ENCODE measurements at regions not wholly inside any gene's neighbourhood (a gene's known extent, or its start where the extent isn't known, plus 50 kb on each side); places are given as distances from the start of the nearest gene placed in this dataset.

DNA sequence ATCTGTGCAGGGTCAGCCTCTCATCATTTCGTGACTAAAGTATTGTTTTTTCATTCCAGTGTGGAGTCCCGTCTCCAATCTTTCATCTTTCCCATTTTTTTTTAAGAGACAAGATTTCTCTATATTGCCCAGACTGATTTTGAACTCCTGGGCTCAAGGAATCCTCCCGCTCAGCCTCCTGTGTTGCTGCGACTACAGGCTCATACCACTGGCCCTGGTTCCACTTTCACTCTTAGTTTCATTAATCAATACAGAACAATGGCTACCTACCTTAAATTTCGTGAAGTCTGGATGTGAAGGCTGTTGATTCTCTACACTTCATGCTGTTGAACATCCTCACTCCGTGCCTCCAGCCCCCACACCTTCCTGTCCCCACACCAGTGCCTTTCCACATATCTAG lies 97.7 kb upstream of the GREM2 start:
- no peak for DNase-seq (ENCODE audit: low read depth)
- TF ChIP-seq, protein P1, sequence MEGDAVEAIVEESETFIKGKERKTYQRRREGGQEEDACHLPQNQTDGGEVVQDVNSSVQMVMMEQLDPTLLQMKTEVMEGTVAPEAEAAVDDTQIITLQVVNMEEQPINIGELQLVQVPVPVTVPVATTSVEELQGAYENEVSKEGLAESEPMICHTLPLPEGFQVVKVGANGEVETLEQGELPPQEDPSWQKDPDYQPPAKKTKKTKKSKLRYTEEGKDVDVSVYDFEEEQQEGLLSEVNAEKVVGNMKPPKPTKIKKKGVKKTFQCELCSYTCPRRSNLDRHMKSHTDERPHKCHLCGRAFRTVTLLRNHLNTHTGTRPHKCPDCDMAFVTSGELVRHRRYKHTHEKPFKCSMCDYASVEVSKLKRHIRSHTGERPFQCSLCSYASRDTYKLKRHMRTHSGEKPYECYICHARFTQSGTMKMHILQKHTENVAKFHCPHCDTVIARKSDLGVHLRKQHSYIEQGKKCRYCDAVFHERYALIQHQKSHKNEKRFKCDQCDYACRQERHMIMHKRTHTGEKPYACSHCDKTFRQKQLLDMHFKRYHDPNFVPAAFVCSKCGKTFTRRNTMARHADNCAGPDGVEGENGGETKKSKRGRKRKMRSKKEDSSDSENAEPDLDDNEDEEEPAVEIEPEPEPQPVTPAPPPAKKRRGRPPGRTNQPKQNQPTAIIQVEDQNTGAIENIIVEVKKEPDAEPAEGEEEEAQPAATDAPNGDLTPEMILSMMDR (IDR thresholded peaks at IDR 0.05; ENCODE audit: insufficient read depth, low read depth, low read length, missing control alignments), result no peak
- H3K4me3 ChIP-seq (ENCODE audit: low read length), result no peak overlapping the region

DNA sequence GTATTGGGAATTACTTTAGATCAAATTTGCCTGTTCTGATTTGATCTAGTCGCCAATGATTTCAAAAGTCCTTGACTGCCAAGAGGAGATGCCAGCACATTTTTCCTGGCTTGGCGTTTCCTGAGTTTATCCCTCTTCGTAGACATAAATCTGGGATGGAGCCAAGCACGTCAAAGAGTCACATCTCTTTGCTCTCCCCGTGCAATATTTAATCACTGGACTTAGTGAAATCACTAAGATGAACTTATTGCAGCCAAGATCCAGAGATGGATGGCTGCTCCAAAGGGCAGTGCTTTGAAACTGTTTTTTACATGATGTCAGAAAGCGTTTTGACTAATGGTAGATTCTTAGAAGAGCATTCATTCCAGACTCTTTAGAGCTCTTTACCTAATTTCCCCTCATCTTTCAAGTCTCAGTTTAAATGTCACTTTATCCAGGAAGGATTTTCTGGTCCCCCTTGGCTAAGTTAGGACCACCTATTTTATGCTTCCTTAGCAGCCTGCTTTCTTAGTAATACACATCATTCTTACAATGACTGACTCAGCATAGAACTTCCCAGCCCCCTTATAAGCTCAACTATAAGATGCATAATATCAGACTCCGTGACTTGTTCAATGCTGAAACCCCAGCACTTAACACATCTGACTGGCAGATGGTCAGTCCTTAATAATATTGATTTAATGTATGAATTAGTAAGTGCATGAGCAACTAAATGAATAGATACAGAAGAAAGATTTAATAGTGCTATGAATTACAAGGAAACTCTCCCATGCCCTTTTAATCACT lies 94.4 kb upstream of the GREM2 start:
- TF ChIP-seq, protein P1 (IDR thresholded peaks at IDR 0.05; ENCODE audit: insufficient read depth, low read depth, low read length, missing control alignments), result no peak
- no peak overlapping the region for H3K4me3 ChIP-seq (ENCODE audit: low read length)
- DNase-seq (ENCODE audit: low read depth), result no peak

DNA sequence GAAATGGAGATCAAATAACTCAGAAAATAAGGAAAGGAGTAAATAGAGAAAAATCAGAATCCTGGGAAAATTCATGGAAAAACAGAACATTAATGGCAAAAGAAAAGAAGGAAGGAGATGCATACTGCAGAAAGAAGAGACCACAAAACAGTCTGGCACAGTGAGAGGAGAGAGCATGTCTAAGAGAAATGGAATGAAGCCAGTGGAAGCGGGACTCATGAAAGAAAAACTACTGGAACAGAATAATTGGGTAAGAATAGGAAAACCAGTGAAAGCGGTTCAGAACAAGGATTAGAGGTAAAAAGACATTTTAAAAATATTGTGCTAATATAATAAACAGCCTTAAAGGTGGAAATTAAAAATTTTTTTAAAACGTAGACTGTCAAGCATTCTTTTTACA lies 93.6 kb upstream of the GREM2 start:
- DNase-seq (ENCODE audit: low read depth), result no peak
- no peak overlapping the region for H3K4me3 ChIP-seq (ENCODE audit: low read length)
- TF ChIP-seq, protein P1 (IDR thresholded peaks at IDR 0.05; ENCODE audit: insufficient read depth, low read depth, low read length, missing control alignments), result no peak

DNA sequence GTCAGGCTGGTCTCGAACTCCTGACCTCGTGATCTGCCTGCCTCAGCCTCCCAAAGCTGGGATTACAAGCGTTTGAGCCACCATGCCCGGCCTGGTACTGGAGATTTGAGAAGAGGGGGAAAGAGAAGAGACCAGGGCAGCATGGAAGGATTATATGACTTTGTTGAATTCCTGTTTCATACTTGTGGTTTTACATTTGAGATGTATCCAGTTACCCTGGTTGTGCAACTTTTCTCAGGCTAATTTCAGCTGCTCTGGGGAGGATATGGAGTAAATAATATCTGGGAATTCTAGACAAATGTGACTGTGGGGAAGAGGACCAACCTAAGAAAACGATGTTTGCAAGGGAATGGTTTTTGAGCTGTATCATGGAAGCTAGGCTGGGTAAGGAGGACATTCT lies 89.5 kb upstream of the GREM2 start:
- DNase-seq (ENCODE audit: low read depth), result no peak
- TF ChIP-seq, protein P1 (IDR thresholded peaks at IDR 0.05; ENCODE audit: insufficient read depth, low read depth, low read length, missing control alignments), result no peak
- H3K4me3 ChIP-seq (ENCODE audit: low read length), result no peak overlapping the region

DNA sequence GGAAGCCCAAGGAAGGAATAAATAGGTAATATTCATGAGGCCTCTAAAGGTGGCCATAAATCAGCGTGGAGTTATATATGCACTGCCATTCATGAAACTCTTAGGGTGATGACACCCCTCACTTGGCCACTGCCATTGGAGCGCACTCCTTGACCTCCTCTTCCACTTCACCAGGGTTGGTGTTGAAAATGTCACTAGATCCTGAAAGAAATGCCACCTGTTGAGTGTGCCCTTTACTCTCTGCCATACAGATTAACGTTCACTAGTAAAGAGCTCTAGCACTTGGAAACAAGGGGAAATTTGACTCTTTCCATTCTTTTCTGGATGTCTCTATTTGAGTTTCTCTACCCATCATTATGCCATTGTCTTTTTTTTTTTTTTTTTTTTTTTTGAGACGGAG lies 83.5 kb upstream of the GREM2 start:
- no peak overlapping the region for H3K4me3 ChIP-seq (ENCODE audit: low read length)
- DNase-seq (ENCODE audit: low read depth), result no peak
- TF ChIP-seq, protein P1 (IDR thresholded peaks at IDR 0.05; ENCODE audit: insufficient read depth, low read depth, low read length, missing control alignments), result no peak

DNA sequence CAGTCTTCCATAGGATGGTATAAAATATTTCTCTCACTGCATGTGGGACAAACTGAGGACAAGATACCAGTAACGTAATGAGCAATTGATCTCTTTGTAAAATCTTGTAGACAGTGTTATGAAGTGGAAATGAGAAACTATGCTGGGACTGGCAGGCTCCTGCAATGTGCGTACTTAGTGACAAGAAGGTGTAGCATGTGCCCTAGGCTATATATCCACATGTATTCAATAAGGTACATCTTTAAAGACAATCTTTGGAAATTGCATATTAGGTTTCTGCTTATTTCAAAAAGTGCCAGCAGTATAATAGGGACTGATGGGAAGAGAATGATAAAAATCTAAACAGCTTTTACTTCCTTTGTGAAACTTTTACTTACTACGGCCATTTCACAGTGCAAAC lies 81.9 kb upstream of the GREM2 start:
- TF ChIP-seq, protein P1 (IDR thresholded peaks at IDR 0.05; ENCODE audit: insufficient read depth, low read depth, low read length, missing control alignments), result no peak
- no peak overlapping the region for H3K4me3 ChIP-seq (ENCODE audit: low read length)
- DNase-seq (ENCODE audit: low read depth), result no peak

DNA sequence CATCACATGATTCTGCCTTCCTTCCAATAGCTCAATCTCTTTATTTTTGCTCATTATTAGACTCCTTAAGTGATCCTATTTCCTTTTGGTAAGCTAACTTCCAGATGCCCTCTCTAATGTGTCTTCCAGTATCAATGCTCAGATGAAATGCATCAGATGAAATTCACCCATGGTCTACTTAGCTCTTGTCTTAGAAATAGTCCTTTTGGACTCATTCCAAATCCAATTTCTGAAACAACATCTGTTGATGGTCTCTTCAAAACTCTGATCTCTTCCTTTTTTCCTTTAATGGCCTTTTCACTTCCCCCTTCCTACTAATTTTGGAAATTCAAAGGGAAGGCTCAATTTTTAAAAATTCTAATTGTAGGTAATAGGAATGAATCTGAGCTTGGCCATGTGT lies 81.1 kb upstream of the GREM2 start:
- DNase-seq (ENCODE audit: low read depth), result no peak
- TF ChIP-seq, protein P1 (IDR thresholded peaks at IDR 0.05; ENCODE audit: insufficient read depth, low read depth, low read length, missing control alignments), result no peak
- H3K4me3 ChIP-seq (ENCODE audit: low read length), result no peak overlapping the region
